Endodermal cell (in vitro differentiated cells): ENCODE measurements at regions not wholly inside any gene's neighbourhood (a gene's known extent, or its start where the extent isn't known, plus 50 kb on each side); places are given as distances from the start of the nearest gene placed in this dataset.

ENCODE experiments used
- DNase-seq: peaks from one replicate; pipeline ENCODE4 v3.0.0-alpha.2; 2017
- H3K27ac ChIP-seq: 2 replicates; pipeline ENCODE4 v1.5.1; 2013; ENCODE audit warnings: mild to moderate bottlenecking, low read depth, low read length, moderate library complexity
- H3K27me3 ChIP-seq: 2 replicates; pipeline ENCODE4 v1.6.1; 2013; ENCODE audit warnings: mild to moderate bottlenecking, low read length, moderate library complexity; ENCODE audit not compliant: insufficient read depth, control insufficient read depth, poor library complexity, severe bottlenecking
- H3K36me3 ChIP-seq: 2 replicates; pipeline ENCODE4 v1.7.0; 2013; ENCODE audit warnings: mild to moderate bottlenecking, low read length, moderate library complexity; ENCODE audit not compliant: control insufficient read depth, insufficient read depth
- H3K4me1 ChIP-seq: one replicate; pipeline ENCODE4 v1.7.0; 2013; ENCODE audit warnings: low read length; ENCODE audit not compliant: control insufficient read depth, insufficient read depth
- H3K4me3 ChIP-seq: 2 replicates; pipeline ENCODE4 v1.5.1; 2013; ENCODE audit warnings: mild to moderate bottlenecking, low read length, moderate library complexity
- H3K9ac ChIP-seq: 2 replicates; pipeline ENCODE4 v1.6.1; 2013; ENCODE audit warnings: mild to moderate bottlenecking, low read length, moderate library complexity; ENCODE audit not compliant: poor library complexity, severe bottlenecking; ENCODE audit errors: extremely low read depth
- H3K9me3 ChIP-seq: 2 replicates; pipeline ENCODE4 v1.6.1; 2013; ENCODE audit warnings: mild to moderate bottlenecking, low read length, moderate library complexity; ENCODE audit not compliant: control insufficient read depth
- H3K27ac Mint-ChIP-seq: 2 replicates; pipeline ENCODE4 v1.8.0; 2020; ENCODE audit warnings: mixed read lengths
- H3K27me3 Mint-ChIP-seq: 2 replicates; pipeline ENCODE4 v1.8.0; 2021; ENCODE audit warnings: mild to moderate bottlenecking, mixed read lengths; ENCODE audit not compliant: insufficient read depth
- H3K36me3 Mint-ChIP-seq: 2 replicates; pipeline ENCODE4 v1.8.0; 2020; ENCODE audit warnings: low read depth, mixed read lengths
- H3K4me1 Mint-ChIP-seq: 2 replicates; pipeline ENCODE4 v1.8.0; 2020; ENCODE audit warnings: mixed read lengths
- H3K4me3 Mint-ChIP-seq: 2 replicates; pipeline ENCODE4 v1.8.0; 2020; ENCODE audit warnings: mild to moderate bottlenecking, moderate library complexity, mixed read lengths
- H3K9me3 Mint-ChIP-seq: 2 replicates; pipeline ENCODE4 v1.8.0; 2020; ENCODE audit warnings: mild to moderate bottlenecking, mixed read lengths
- CTCF ChIP-seq: fragments of 200-600 bp; sonication (generic); conservative IDR thresholded peaks from 2 replicates; pipeline ENCODE4 v1.5.0; 2021; ENCODE audit warnings: antibody characterized with exemption, mild to moderate bottlenecking
- WGBS, 2 experiments: methylation state at CpG; one replicate each; pipeline versions ENCODE4 v1.1.5 to v1.1.7; 2013; ENCODE audit warnings: missing lambda C conversion rate in 2 of 2, mixed read lengths in 1 of 2; ENCODE audit not compliant: insufficient coverage in 1 of 2, insufficient read length in 1 of 2; 5-methylcytosine and 5-hydroxymethylcytosine counted together

GRCh38 chr9:12980085-12980851 lies 205.4 kb downstream of the LURAP1L start:
- no peaks in the 10 kb centered on the region for H3K4me1 ChIP-seq
- H3K27me3 ChIP-seq, result no peaks in the 10 kb centered on the region
- WGBS, 2 experiments, result 80 to 88% methylated on average over 1 to 3 of the region's 3 CpGs
- peak overlapping the region; percentile 17 for H3K27ac Mint-ChIP-seq
- TF ChIP-seq CTCF, result no peak
- no peak overlapping the region for H3K4me3 ChIP-seq
- no peak overlapping the region for H3K4me3 Mint-ChIP-seq
- no peaks in the 10 kb centered on the region for H3K27me3 Mint-ChIP-seq
- no peak overlapping the region for H3K9ac ChIP-seq
- DNase-seq, result no peak
- no peaks in the 10 kb centered on the region for H3K4me1 Mint-ChIP-seq
- no peak overlapping the region for H3K27ac ChIP-seq
- H3K36me3 Mint-ChIP-seq, result no peaks in the 10 kb centered on the region
- H3K9me3 ChIP-seq, result no peaks in the 10 kb centered on the region
- no peaks in the 10 kb centered on the region for H3K36me3 ChIP-seq
- peaks cover 3% of the 10 kb centered on the region for H3K9me3 Mint-ChIP-seq

- Mint-ChIP-seq H3K4me3 (no peak overlapping the region), H3K27me3 (no peaks in the 10 kb centered on the region), H3K9me3 (no peaks in the 10 kb centered on the region), H3K4me1 (peaks cover 2% of the 10 kb centered on the region), H3K27ac (no peak overlapping the region), H3K36me3 (no peaks in the 10 kb centered on the region)
- H3K4me3 ChIP-seq, result no peak overlapping the region
- H3K36me3 ChIP-seq, result no peaks in the 10 kb centered on the region
- no peaks in the 10 kb centered on the region for H3K4me1 ChIP-seq
- 60 to 80% methylated on average over 1 of the region's 1 CpG for WGBS, 2 experiments
- H3K9ac ChIP-seq, result no peak overlapping the region
- no peaks in the 10 kb centered on the region for H3K27me3 ChIP-seq
- no peak for DNase-seq
- no peaks in the 10 kb centered on the region for H3K9me3 ChIP-seq
- TF ChIP-seq CTCF, result peak; percentile 33
- no peak overlapping the region for H3K27ac ChIP-seq
These were observed 213.4 kb downstream of the LURAP1L start for GRCh38 chr9:12988258-12988657.

- Histone ChIP-seq H3K36me3 (no peaks in the 10 kb centered on the region), H3K4me1 (no peaks in the 10 kb centered on the region), H3K27me3 (no peaks in the 10 kb centered on the region), H3K9me3 (no peaks in the 10 kb centered on the region), H3K27ac (no peak overlapping the region), H3K9ac (no peak overlapping the region), H3K4me3 (no peak overlapping the region)
- no peak for TF ChIP-seq CTCF
- Mint-ChIP-seq H3K4me1 (peaks cover 2% of the 10 kb centered on the region), H3K36me3 (no peaks in the 10 kb centered on the region), H3K4me3 (no peak overlapping the region), H3K27ac (no peak overlapping the region), H3K9me3 (no peaks in the 10 kb centered on the region), H3K27me3 (no peaks in the 10 kb centered on the region)
- DNase-seq, result no peak
These were observed 214.8 kb downstream of the LURAP1L start for GRCh38 chr9:12989669-12990068.
